Stimulated activated CD4-positive, alpha-beta T cell treated with anti-CD3 and anti-CD28 coated beads, Interleukin-15, amount 100 ng/mL, for 1 hour (primary cell): ENCODE measurements at regions not wholly inside any gene's neighbourhood (a gene's known extent, or its start where the extent isn't known, plus 50 kb on each side); places are given as distances from the start of the nearest gene placed in this dataset.

Source experiments
- DNase-seq, 2 donors: peaks; one replicate each; pipeline ENCODE4 v3.0.0-alpha.2; 2020; ENCODE audit warnings: low read depth in 1 of 2, low spot score in 1 of 2

GRCh38 chr3:194007592-194008337, 128.2 kb upstream of the HES1 start:
- DNase-seq: no peak

- no peak for DNase-seq
These were observed 126.9 kb upstream of the HES1 start for GRCh38 chr3:194009019-194009418.

GRCh38 chr3:194009892-194010533, 125.9 kb upstream of the HES1 start:
- DNase-seq: no peak

- no peak for DNase-seq
These were observed 124.1 kb upstream of the HES1 start for GRCh38 chr3:194011807-194012206.

- DNase-seq: no peak
These were observed 122.0 kb upstream of the HES1 start for GRCh38 chr3:194013928-194014327.

- no peak for DNase-seq
These were observed 121.2 kb upstream of the HES1 start for GRCh38 chr3:194014756-194015155.

GRCh38 chr3:194019398-194020165, 116.4 kb upstream of the HES1 start:
- no peak for DNase-seq

GRCh38 chr3:194022052-194022451, 113.9 kb upstream of the HES1 start:
- DNase-seq: no peak

- DNase-seq: no peak
These were observed 113.1 kb upstream of the HES1 start for GRCh38 chr3:194022816-194023215.

GRCh38 chr3:194023501-194024280, 112.3 kb upstream of the HES1 start:
- DNase-seq: no peak

GRCh38 chr3:194025119-194025518, 110.8 kb upstream of the HES1 start:
- DNase-seq: no peak

GRCh38 chr3:194025951-194026350, 110.0 kb upstream of the HES1 start:
- DNase-seq: no peak

GRCh38 chr3:194028434-194029004, 107.4 kb upstream of the HES1 start:
- DNase-seq: no peak

GRCh38 chr3:194029846-194030245, 106.1 kb upstream of the HES1 start:
- DNase-seq: no peak

GRCh38 chr3:194030372-194030771, 105.6 kb upstream of the HES1 start:
- DNase-seq: no peak

- no peak for DNase-seq
These were observed 104.6 kb upstream of the HES1 start for GRCh38 chr3:194031349-194031748.

- DNase-seq: no peak
These were observed 103.9 kb upstream of the HES1 start for GRCh38 chr3:194031867-194032635.

GRCh38 chr3:194032828-194033435, 103.0 kb upstream of the HES1 start:
- no peak for DNase-seq

- no peak for DNase-seq
These were observed 101.3 kb upstream of the HES1 start for GRCh38 chr3:194034346-194035336.
